SK-N-MC (cell line): ENCODE measurements at regions not wholly inside any gene's neighbourhood (a gene's known extent, or its start where the extent isn't known, plus 50 kb on each side); places are given as distances from the start of the nearest gene placed in this dataset.
"Not testable (repeated sequence)": the region's sequence is repeated elsewhere in the genome, so short reads cannot be mapped to it uniquely, and the experiment has no call there.

Source experiments
- DNase-seq: peaks from one replicate; pipeline ENCODE4 v3.0.0-alpha.2; 2011; ENCODE audit warnings: low read depth, low spot score
- H3K27ac ChIP-seq: fragments of 200-600 bp; sonication (generic); 2 replicates; pipeline ENCODE4 v1.5.1; 2016; ENCODE audit warnings: mixed run types
- H3K36me3 ChIP-seq: fragments of 200-600 bp; sonication (generic); 2 replicates; pipeline ENCODE4 v1.6.1; 2017; ENCODE audit warnings: antibody characterized with exemption, low read length, mixed read lengths; ENCODE audit not compliant: insufficient read depth
- H3K4me3 ChIP-seq: fragments of 200-600 bp; sonication (generic); 2 replicates; pipeline ENCODE4 v1.5.1; 2016
- H3K9ac ChIP-seq: fragments of 200-600 bp; sonication (generic); 2 replicates; pipeline ENCODE4 v1.8.0; 2017; ENCODE audit warnings: mixed run types, mixed read lengths; ENCODE audit not compliant: insufficient read length
- H3K9me3 ChIP-seq: fragments of 200-600 bp; sonication (generic); 2 replicates; pipeline ENCODE4 v1.6.1; 2017; ENCODE audit warnings: low read depth, mild to moderate bottlenecking, antibody characterized with exemption, low read length, moderate library complexity, mixed read lengths
- EZH2 ChIP-seq: fragments of 200-600 bp; sonication (generic); IDR thresholded peaks from one replicate; pipeline ENCODE4 v1.6.1; 2017; ENCODE audit warnings: antibody characterized with exemption
- FOXP2 ChIP-seq: optimal IDR thresholded peaks from 2 replicates; pipeline ENCODE3; 2011; ENCODE audit warnings: mild to moderate bottlenecking, moderate library complexity; ENCODE audit not compliant: insufficient read depth; ENCODE audit errors: extremely low read length, control extremely low read depth
- POLR2AphosphoS5 ChIP-seq: IDR thresholded peaks from 2 replicates; pipeline ENCODE4 v1.6.1; 2012; ENCODE audit warnings: mild to moderate bottlenecking, low read depth, low read length, borderline replicate concordance

GRCh38 chr3:74149466-74149865, 465.0 kb downstream of the CNTN3 start:
- H3K36me3 ChIP-seq = no peaks in the 10 kb centered on the region
- no peak for DNase-seq
- no peak overlapping the region for H3K9ac ChIP-seq
- H3K4me3 ChIP-seq = no peak overlapping the region
- H3K27ac ChIP-seq = no peak overlapping the region
- no peaks in the 10 kb centered on the region for H3K9me3 ChIP-seq
- no peak for TF ChIP-seq EZH2

GRCh38 chr3:74145277-74145676, 469.2 kb downstream of the CNTN3 start:
- TF ChIP-seq EZH2 (no peak), POLR2AphosphoS5 (no peak), FOXP2 (no peak)
- Histone ChIP-seq H3K36me3 (no peaks in the 10 kb centered on the region), H3K27ac (no peak overlapping the region), H3K9ac (no peak overlapping the region), H3K4me3 (no peak overlapping the region), H3K9me3 (no peaks in the 10 kb centered on the region)
- DNase-seq = no peak

GRCh38 chr3:74139648-74140047, 474.8 kb downstream of the CNTN3 start:
- H3K9ac ChIP-seq = no peak overlapping the region
- no peaks in the 10 kb centered on the region for H3K9me3 ChIP-seq
- H3K27ac ChIP-seq = no peak overlapping the region
- no peak overlapping the region for H3K4me3 ChIP-seq
- no peak for DNase-seq
- H3K36me3 ChIP-seq = no peaks in the 10 kb centered on the region
- TF ChIP-seq POLR2AphosphoS5 (no peak), EZH2 (no peak), FOXP2 (no peak)

GRCh38 chr3:74137790-74138189, 476.7 kb downstream of the CNTN3 start:
- H3K36me3 ChIP-seq = no peaks in the 10 kb centered on the region
- H3K9me3 ChIP-seq = no peaks in the 10 kb centered on the region
- no peak overlapping the region for H3K4me3 ChIP-seq
- no peak overlapping the region for H3K9ac ChIP-seq
- H3K27ac ChIP-seq = no peak overlapping the region
- DNase-seq = no peak
- TF ChIP-seq FOXP2 = no peak

- TF ChIP-seq POLR2AphosphoS5 = no peak
- TF ChIP-seq EZH2 = no peak
- TF ChIP-seq FOXP2 = no peak
- DNase-seq = no peak
- H3K9me3 ChIP-seq = no peaks in the 10 kb centered on the region
- no peak overlapping the region for H3K4me3 ChIP-seq
- H3K36me3 ChIP-seq = no peaks in the 10 kb centered on the region
- no peak overlapping the region for H3K27ac ChIP-seq
- H3K9ac ChIP-seq = no peak overlapping the region
Measured at GRCh38 chr3:74135808-74136207, 478.7 kb downstream of the CNTN3 start.

GRCh38 chr3:74134831-74135230, 479.6 kb downstream of the CNTN3 start:
- DNase-seq = no peak
- Histone ChIP-seq H3K4me3 (no peak overlapping the region), H3K9me3 (no peaks in the 10 kb centered on the region), H3K27ac (no peak overlapping the region), H3K9ac (no peak overlapping the region), H3K36me3 (no peaks in the 10 kb centered on the region)
- TF ChIP-seq EZH2 = no peak
- no peak for TF ChIP-seq POLR2AphosphoS5
- TF ChIP-seq FOXP2 = no peak

- not testable (repeated sequence) for H3K9ac ChIP-seq, H3K27ac ChIP-seq, H3K4me3 ChIP-seq, H3K9me3 ChIP-seq, H3K36me3 ChIP-seq, DNase-seq
Measured at GRCh38 chr3:74131546-74132328, 482.7 kb downstream of the CNTN3 start.

GRCh38 chr3:74129611-74130010, 484.8 kb downstream of the CNTN3 start:
- H3K27ac ChIP-seq = no peak overlapping the region
- no peaks in the 10 kb centered on the region for H3K9me3 ChIP-seq
- no peak overlapping the region for H3K4me3 ChIP-seq
- H3K36me3 ChIP-seq = no peaks in the 10 kb centered on the region
- H3K9ac ChIP-seq = no peak overlapping the region
- no peak for TF ChIP-seq FOXP2
- no peak for TF ChIP-seq EZH2
- TF ChIP-seq POLR2AphosphoS5 = no peak
- no peak for DNase-seq

- no peak overlapping the region for H3K9ac ChIP-seq
- TF ChIP-seq EZH2 (no peak), POLR2AphosphoS5 (no peak), FOXP2 (no peak)
- H3K4me3 ChIP-seq = no peak overlapping the region
- no peaks in the 10 kb centered on the region for H3K9me3 ChIP-seq
- H3K27ac ChIP-seq = no peak overlapping the region
- DNase-seq = no peak
- no peaks in the 10 kb centered on the region for H3K36me3 ChIP-seq
Measured at GRCh38 chr3:74129056-74129455, 485.4 kb downstream of the CNTN3 start.

- H3K4me3 ChIP-seq = no peak overlapping the region
- no peak for TF ChIP-seq FOXP2
- TF ChIP-seq EZH2 = no peak
- TF ChIP-seq POLR2AphosphoS5 = no peak
- H3K27ac ChIP-seq = no peak overlapping the region
Measured at GRCh38 chr3:74127256-74127655, 487.2 kb downstream of the CNTN3 start.

More at GRCh38 chr3:74127256-74127655, 487.2 kb downstream of the CNTN3 start:
- DNase-seq = no peak
- Histone ChIP-seq H3K9me3 (no peaks in the 10 kb centered on the region), H3K36me3 (no peaks in the 10 kb centered on the region), H3K9ac (no peak overlapping the region)
